ENCODE measurements at regions not wholly inside any gene's neighbourhood (a gene's known extent, or its start where the extent isn't known, plus 50 kb on each side); places are given as distances from the start of the nearest gene placed in this dataset.
A peak's percentile ranks its signal among the peaks of the same experiment; 100 is the strongest.

DNA sequence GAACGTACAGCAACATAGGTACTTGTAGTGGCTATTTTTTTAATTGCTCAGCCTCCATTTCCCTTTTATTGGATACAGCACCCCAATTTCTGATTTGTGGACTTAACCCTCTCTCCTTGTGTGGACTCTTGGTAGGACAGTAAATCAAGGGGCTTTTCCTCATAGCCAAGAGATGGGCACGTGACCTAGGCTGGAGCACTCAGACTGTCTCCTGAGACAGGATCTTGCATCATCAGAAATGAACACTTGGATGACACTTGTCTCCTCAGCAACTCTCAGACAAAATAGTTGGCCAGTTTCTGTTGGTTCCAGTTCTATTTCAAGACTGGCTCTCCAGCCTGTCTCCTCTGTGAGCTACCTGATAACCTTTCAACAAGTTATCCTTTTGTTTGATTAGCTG lies 112.9 kb upstream of the ZNF678 start:
- POLR2A ChIA-PET = no interaction called here
- CTCF ChIA-PET = interaction anchor here (0.5 kb wide), 1 partner anchor 192 kb away, joined by 4 read pairs; no protein-coding TSS in a partner anchor
- no peak for DNase-seq (ENCODE audit: low read depth, low spot score)
- no peak overlapping the region for H3K27ac ChIP-seq (ENCODE audit: low read depth, low read length)
- TF ChIP-seq, protein P1, sequence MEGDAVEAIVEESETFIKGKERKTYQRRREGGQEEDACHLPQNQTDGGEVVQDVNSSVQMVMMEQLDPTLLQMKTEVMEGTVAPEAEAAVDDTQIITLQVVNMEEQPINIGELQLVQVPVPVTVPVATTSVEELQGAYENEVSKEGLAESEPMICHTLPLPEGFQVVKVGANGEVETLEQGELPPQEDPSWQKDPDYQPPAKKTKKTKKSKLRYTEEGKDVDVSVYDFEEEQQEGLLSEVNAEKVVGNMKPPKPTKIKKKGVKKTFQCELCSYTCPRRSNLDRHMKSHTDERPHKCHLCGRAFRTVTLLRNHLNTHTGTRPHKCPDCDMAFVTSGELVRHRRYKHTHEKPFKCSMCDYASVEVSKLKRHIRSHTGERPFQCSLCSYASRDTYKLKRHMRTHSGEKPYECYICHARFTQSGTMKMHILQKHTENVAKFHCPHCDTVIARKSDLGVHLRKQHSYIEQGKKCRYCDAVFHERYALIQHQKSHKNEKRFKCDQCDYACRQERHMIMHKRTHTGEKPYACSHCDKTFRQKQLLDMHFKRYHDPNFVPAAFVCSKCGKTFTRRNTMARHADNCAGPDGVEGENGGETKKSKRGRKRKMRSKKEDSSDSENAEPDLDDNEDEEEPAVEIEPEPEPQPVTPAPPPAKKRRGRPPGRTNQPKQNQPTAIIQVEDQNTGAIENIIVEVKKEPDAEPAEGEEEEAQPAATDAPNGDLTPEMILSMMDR (IDR thresholded peaks at IDR 0.05; ENCODE audit: low read depth, low read length) = no peak
- H3K27me3 ChIP-seq (ENCODE audit: control insufficient read depth, insufficient read depth, low read length) = no peaks in the 10 kb centered on the region
- peaks cover 6% of the 10 kb centered on the region; the same call in 1 of the 2 replicates for H3K9me3 ChIP-seq (ENCODE audit: control insufficient read depth, insufficient read depth, low read length)
- H3K4me3 ChIP-seq (ENCODE audit: low read depth, low read length) = no peak overlapping the region

DNA sequence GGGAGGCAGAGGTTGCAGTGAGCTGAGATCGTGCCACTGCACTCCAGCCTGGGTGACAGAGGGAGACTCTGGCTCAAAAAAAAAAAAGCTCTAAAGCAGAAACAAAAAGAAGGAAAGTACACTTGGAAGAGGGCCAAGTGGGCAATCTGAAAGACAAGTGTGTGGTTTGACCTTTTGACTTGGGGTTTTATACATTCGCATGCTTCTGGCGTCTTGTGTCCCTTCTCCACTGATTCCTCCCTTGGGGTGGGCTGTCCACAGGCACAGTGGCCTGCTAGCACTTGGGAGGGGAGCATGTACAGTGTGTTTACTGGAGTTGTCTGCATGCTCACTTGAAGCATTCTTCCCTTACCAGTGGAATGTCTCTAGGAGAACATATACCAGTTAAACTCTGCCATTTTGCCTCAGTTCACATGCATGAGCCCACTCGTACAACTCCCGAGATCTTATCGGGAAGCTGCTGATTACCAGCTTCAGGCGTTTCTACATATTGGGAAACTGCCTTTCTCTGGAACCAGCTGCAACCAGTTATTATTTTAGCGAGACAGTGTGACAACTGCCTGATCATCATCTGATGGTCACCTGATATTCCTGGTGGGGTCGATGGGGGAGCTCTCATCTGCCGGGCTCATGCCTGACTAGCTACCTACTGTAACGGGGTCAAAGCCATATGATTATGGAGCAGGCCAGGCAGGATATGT lies 113.5 kb upstream of the ZNF678 start:
- DNase-seq (ENCODE audit: low read depth, low spot score) = no peak
- TF ChIP-seq, protein P1 (IDR thresholded peaks at IDR 0.05; ENCODE audit: low read depth, low read length) = no peak
- no peaks in the 10 kb centered on the region for H3K27me3 ChIP-seq (ENCODE audit: control insufficient read depth, insufficient read depth, low read length)
- H3K4me3 ChIP-seq (ENCODE audit: low read depth, low read length) = no peak overlapping the region
- H3K27ac ChIP-seq (ENCODE audit: low read depth, low read length) = no peak overlapping the region
- ChIA-PET POLR2A (no interaction called here), CTCF (interaction anchor here (0.7 to 2.1 kb wide), 3 partner anchors 10 to 21 kb away, joined by 3 to 11 read pairs (median 3); no protein-coding TSS in a partner anchor)
- peaks cover 6% of the 10 kb centered on the region; the same call in 1 of the 2 replicates for H3K9me3 ChIP-seq (ENCODE audit: control insufficient read depth, insufficient read depth, low read length)

DNA sequence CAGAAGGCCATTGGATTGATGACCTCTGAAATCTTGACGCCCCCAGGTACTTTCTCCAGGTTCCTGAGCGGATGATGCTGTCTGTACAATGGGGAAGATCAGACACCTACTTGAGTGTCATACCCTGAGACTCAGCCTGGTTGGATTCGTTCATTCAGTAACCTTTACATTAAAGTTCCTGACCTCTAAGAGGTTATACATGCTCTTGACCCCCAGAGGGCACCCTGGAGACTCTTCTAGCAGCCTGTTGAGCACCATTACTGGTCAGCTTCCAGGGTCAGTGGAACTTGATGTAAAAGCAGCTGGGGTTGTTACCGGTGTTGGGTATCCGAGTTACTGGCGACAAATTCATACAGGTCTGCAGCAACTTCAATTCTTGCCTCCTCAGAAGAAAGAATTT lies 114.3 kb upstream of the ZNF678 start:
- Histone ChIP-seq H3K27me3 (ENCODE audit: control insufficient read depth, insufficient read depth, low read length) (no peaks in the 10 kb centered on the region), H3K27ac (ENCODE audit: low read depth, low read length) (no peak overlapping the region), H3K9me3 (ENCODE audit: control insufficient read depth, insufficient read depth, low read length) (peaks cover 6% of the 10 kb centered on the region; the same call in 1 of the 2 replicates), H3K4me3 (ENCODE audit: low read depth, low read length) (no peak overlapping the region)
- TF ChIP-seq, protein P1 (IDR thresholded peaks at IDR 0.05; ENCODE audit: low read depth, low read length) = peak; percentile 25; the same call in 1 of the 2 replicates
- no peak for DNase-seq (ENCODE audit: low read depth, low spot score)
- ChIA-PET POLR2A (no interaction called here), CTCF (interaction anchor here (0.6 to 2.1 kb wide), 4 partner anchors 9 to 72 kb away, joined by 3 to 11 read pairs (median 3); no protein-coding TSS in a partner anchor)

DNA sequence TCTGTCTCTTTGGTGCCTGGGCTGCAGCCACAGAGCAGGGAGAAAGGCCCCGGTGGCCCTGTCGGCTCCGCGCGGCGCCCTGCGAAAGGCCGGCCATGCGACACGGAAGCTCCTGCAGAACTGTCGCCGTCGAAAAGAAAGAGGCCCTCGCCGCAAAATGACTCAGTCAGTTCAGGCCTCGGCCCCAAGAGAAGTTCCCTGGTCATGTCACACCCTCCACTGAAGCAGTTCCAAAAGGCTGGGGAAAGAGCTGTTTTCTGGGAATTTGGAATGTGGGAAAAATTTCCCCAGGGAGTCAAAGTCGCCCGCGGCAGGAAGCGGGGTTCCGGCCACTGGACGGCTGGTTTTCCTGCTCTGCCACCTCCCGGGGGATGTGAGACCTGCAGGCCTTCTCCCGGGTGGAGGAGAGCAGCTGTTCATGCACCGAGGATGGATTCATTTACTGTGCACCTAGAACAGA lies 115.8 kb upstream of the ZNF678 start:
- no peak for DNase-seq (ENCODE audit: low read depth, low spot score)
- POLR2A ChIA-PET = interaction anchor here (0.5 kb wide), 1 partner anchor 352 kb away, joined by 7 read pairs; no protein-coding TSS in a partner anchor
- H3K9me3 ChIP-seq (ENCODE audit: control insufficient read depth, insufficient read depth, low read length) = peaks cover 6% of the 10 kb centered on the region; the same call in 1 of the 2 replicates
- CTCF ChIA-PET = interaction anchor here (0.6 to 2.1 kb wide), 8 partner anchors 8 to 539 kb away, joined by 3 to 11 read pairs (median 4); no protein-coding TSS in a partner anchor
- TF ChIP-seq, protein P1 (IDR thresholded peaks at IDR 0.05; ENCODE audit: low read depth, low read length) = peak; percentile 44
- H3K27me3 ChIP-seq (ENCODE audit: control insufficient read depth, insufficient read depth, low read length) = no peaks in the 10 kb centered on the region
- no peak overlapping the region for H3K27ac ChIP-seq (ENCODE audit: low read depth, low read length)
- H3K4me3 ChIP-seq (ENCODE audit: low read depth, low read length) = no peak overlapping the region

DNA sequence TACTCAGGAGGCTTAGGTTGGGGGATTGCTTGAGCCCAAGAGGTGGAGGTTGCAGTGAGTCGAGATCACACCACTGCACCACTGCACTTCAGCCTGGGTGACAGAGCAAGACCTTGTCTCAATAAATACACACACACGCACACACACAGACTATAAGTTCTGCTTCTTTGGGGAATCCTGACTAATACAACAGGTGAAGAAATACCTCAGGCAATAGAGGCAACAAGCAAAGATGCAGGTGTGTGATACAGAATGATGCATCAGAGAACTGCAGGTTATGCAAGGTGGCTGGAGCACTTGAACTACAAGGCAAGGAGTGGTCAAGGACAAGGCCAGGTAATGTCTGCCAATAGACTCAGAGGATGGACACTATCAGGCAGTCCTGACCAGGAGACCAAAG lies 117.6 kb upstream of the ZNF678 start:
- TF ChIP-seq, protein P1 (IDR thresholded peaks at IDR 0.05; ENCODE audit: low read depth, low read length) = no peak
- ChIA-PET POLR2A (no interaction called here), CTCF (interaction anchor here (0.6 kb wide), 4 partner anchors 20 to 820 kb away, joined by 3 to 5 read pairs (median 4); no protein-coding TSS in a partner anchor)
- H3K27ac ChIP-seq (ENCODE audit: low read depth, low read length) = no peak overlapping the region
- peaks cover 6% of the 10 kb centered on the region; the same call in 1 of the 2 replicates for H3K9me3 ChIP-seq (ENCODE audit: control insufficient read depth, insufficient read depth, low read length)
- peaks cover 8% of the 10 kb centered on the region for H3K27me3 ChIP-seq (ENCODE audit: control insufficient read depth, insufficient read depth, low read length)
- no peak overlapping the region for H3K4me3 ChIP-seq (ENCODE audit: low read depth, low read length)
- DNase-seq (ENCODE audit: low read depth, low spot score) = no peak

Data from AG04450 (cell line).